GM20000 (cell line): ENCODE measurements at regions not wholly inside any gene's neighbourhood (a gene's known extent, or its start where the extent isn't known, plus 50 kb on each side); places are given as distances from the start of the nearest gene placed in this dataset.

Experiments used
- DNase-seq: peaks from one replicate; pipeline ENCODE4 v3.0.0; 2012; ENCODE audit warnings: low spot score
- CTCF ChIP-seq: IDR thresholded peaks from 2 replicates; pipeline ENCODE4 v1.5.1; 2012; ENCODE audit warnings: mild to moderate bottlenecking, control low read depth; ENCODE audit errors: extremely low read depth, missing control alignments

GRCh38 chr13:74070065-74070464 is 64.1 kb downstream of the KLF12 start:
- no peak for DNase-seq
- no peak for TF ChIP-seq CTCF

GRCh38 chr13:74068471-74068870 is 65.7 kb downstream of the KLF12 start:
- no peak for TF ChIP-seq CTCF
- DNase-seq, result no peak

- no peak for TF ChIP-seq CTCF
These were observed 66.4 kb downstream of the KLF12 start for GRCh38 chr13:74067818-74068217.

GRCh38 chr13:74066937-74067336 is 67.3 kb downstream of the KLF12 start:
- TF ChIP-seq CTCF, result no peak
- no peak for DNase-seq

More at GRCh38 chr13:74067818-74068217, 66.4 kb downstream of the KLF12 start:
- no peak for DNase-seq

GRCh38 chr13:74064805-74065312 is 69.3 kb downstream of the KLF12 start:
- DNase-seq, result no peak
- no peak for TF ChIP-seq CTCF

GRCh38 chr13:74063533-74064100 is 70.6 kb downstream of the KLF12 start:
- no peak for TF ChIP-seq CTCF
- no peak for DNase-seq

GRCh38 chr13:74062933-74063332 is 71.3 kb downstream of the KLF12 start:
- peak; percentile 44 for DNase-seq
- TF ChIP-seq CTCF, result no peak
